ENCODE measurements at regions not wholly inside any gene's neighbourhood (a gene's known extent, or its start where the extent isn't known, plus 50 kb on each side); places are given as distances from the start of the nearest gene placed in this dataset.

GRCh38 chr10:36191009-36191408 is 548.9 kb upstream of the FZD8 start:
- no peak for FAIRE-seq

DNA sequence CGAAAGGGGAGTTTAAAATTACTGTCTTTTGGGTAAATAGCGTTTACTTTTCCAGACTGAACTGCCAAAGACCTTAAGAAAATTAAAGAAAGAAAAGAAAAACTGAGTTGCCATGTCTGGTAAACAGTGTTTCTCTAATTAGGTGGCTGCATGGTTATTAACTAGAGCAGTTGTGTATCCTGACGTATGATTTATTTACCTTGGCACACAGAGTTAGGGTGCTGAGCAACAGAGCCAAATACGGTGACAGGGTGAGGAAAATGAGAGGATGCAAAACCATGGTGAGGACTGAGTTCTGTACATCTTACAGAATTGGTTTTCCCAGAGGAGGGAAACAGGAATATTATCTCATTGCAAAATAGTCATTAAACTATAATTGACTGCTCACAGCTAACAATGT is 546.4 kb upstream of the FZD8 start:
- no peak for FAIRE-seq

DNA sequence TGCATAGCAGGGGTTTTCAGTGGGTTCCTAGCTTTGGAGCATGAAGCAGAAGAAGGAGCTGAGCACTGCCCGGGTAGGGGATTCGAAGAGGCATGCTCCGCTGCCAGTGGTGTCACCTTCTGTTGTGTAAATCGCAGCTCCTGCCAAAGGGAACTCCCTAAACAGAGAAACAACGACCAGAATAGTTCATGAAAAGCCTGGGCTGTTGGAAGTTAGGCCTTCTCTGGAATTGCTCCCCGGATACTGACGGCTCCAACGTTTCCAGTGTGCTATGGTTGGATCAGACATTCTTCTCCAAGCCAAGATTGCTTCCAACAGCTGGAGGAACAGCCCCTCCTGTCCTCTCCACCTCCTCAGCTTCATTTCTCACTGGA is 546.0 kb upstream of the FZD8 start:
- no peak for FAIRE-seq

GRCh38 chr10:36187380-36188079 is 545.4 kb upstream of the FZD8 start:
- no peak for FAIRE-seq

DNA sequence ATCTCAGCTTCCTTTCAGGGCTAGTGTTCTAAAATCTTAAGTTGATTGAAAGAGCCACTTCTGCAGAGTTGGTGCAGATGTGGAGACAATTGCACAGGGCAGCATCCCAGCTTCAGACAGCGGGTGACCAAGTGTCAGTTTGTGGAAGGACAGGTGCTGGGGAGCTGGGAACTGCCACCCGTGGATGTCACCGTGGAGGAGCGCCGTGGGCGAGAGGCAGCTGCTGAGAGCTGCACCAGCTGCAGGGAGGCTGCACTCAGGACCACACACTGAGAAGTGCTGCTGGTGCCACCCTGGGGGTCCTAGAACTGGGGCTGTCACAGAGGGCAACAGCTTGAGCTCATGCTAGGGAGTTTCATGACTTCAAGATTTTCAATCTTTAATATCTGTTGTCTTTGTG is 543.0 kb upstream of the FZD8 start:
- no peak for FAIRE-seq

DNA sequence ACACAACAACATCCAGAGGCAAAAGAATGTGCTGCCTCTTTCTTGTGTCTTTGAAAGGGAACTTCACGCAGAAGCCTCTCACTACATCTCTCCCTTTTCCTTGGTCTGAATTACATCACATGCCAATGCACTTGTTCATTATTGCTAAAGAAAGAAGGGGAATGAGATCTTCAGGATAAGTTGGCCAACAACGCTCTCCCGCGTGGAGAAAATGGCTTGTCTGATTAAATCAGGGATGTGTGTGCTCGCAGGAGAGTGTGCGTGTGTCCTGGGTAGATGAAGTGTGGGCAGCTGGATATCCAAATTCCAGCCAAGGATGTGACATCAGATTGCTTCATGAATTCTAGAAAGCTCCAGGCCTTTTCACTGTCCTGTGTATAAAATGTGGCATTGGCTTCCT is 541.6 kb upstream of the FZD8 start:
- FAIRE-seq = no peak

DNA sequence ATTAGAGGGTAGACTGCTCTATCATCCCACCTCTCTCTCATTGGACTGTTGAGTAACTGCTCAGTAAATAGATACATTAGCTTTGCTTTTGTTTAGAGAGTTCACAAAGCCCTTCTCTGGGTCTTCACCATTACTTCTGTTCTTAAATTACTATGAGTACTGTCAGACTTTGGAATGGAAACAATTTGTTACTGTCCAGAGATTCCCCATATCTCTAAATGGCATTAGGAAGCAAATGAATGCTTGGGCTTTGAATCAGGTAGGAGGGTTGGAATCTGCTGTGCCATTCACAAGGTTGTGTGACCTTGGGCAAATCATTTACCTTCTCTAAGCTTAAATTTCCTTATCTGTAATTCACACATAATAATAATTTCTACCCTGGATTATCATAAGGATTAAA is 541.0 kb upstream of the FZD8 start:
- FAIRE-seq = no peak

DNA sequence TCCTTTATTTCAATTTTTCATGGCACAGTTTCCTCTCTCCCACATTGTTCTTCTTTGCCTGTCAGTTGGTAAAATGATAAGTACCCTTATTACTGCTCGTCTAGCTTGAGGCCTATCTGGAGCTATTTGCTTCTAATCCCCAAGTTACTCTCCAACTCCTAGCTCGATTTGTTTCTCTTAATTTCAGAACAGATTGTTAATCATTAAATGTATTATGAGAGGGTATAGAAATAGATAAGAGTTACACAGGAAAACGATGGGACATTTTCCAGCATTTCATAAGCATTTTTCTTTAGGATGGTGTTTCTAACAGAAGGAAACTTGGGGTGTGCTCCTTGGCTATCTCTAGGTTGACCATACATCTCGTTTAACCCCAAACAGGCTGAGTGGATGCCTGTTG is 540.5 kb upstream of the FZD8 start:
- FAIRE-seq = no peak

DNA sequence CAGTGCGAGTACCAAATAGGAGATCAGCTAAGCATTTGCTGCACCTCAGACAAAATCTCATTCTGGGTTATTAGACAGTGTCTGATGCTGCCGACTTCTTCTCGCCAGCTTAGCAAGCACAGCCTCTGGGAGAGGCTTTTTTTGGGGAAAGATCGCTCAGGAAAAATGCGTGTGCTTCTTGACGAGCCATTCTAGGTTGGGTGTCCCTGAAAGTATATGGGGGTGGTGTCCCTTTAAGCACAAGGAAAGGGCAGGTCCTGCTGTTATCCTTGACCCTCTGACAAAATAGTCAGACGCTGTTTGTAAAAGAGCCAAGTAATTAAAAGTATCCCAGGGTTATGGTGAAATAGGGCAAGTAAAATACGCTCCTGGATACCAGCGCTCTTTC is 540.1 kb upstream of the FZD8 start:
- FAIRE-seq = no peak

DNA sequence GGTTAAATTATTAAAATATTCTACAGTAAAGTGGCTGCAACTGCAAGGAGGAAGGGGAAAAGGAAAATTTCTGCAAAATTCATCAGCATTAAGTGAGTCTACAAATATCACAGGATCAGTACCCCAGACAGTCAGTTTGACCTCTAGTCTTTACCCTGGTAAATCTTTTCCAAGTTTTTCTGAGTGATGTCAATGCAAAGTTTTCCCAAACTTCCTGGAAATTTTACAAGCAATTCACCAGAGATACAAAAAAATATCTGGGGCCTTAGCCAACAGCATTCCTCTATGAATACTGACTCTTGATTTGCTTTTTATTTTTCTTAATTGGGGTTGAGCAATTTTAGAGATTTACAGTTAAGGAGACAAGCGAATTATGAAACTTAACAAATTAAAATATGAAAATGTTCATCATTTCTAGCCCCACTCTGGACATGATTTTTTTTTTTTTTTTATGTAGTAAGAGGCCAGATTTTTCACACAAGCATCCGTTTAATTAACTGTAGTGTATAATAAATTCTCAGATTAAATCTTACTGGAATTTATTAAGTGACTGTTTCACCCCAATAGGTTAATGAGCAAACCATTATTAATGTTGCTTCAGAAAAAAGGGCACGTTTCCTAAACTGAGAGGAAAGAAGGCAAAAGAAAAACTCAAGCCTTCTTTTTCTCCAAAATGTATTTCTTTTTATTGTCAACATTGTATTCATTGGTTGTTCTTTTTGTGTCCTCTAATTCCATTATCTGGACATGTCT is 539.5 kb upstream of the FZD8 start:
- no peak for FAIRE-seq

- FAIRE-seq = no peak
Measured at GRCh38 chr10:36178616-36179015, 536.5 kb upstream of the FZD8 start.

- no peak for FAIRE-seq
Measured at GRCh38 chr10:36177071-36177470, 535.0 kb upstream of the FZD8 start.

DNA sequence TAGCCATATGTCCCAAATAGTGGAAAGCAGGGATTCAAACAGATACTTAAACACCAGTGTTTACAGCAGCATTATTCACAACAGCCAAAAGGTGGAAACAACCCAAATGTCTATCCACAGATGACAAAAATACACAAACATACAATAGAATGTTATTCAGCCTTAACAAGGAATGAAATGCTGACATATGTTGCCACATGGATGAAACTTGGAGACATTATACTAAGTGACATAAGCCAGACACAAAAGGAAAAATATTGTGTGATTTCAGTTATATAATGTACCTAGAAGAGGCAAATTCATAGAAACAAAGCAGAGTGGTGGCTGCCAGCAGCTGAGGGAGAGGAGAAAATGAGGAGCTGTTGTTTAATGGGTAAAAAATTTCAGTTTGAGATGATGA is 533.9 kb upstream of the FZD8 start:
- no peak for FAIRE-seq

DNA sequence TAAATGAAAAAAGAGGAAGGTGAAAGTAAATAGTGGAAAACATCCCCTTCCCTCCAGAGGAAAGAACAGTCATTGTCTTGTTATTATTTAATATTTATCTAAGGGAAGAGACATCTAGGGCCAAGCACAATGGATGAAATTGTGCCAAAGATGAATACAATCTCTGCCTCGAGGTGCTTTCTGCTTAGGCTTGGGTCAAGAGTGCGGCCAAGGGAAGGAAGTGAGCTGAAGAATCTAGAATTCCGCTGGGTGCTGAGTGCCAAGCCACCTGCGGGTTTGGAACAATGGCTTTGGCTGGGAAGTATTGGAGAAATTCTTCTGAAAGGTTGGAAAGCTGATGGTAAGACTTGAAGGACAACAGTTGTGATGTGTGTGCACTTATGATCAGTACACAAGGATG is 531.3 kb upstream of the FZD8 start:
- FAIRE-seq = no peak

DNA sequence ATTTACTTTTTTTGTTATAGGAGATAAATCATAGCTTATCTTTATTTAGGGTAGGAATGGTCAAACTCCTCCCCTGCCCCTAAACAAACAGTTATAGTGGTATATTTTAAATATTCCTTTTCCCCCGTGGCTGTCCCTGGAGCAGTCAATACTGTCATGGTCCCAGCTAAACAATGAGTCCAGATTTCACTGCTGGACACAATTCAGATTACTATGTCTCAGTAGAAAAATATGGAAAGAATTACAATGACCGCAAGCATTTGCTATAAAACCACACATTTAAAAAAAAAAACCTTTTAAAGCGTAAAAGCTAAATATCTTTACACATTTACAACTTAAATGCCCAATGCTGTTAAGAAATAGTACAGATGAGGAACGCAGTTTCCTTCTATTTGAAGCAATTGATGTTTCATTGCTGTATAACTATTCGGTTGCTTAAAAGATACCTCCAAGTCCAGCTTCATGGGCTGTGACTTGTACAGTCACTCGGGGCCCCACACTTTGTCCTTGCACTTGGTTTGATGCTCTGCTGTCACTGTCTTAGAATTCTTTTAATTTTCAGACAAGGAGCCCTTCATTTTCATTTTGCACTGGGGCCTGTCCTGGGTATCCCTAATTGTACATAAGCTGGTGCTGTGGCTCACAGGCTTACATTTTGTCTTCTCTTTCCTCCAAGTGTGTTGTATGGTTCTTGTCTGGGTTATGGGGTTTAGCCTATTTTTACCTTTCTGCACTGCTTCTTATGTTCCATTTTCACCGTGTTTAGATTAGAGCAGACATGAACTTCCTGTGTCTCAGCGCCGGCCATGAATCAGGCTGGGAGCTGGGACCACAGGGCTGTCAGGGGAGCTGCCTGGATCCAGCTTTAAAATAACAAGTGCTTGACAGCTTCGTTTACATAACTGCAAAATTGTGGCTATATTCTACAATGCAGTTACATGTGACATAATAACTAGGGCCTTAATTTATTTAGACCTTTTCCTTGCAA is 530.2 kb upstream of the FZD8 start:
- FAIRE-seq = no peak

- FAIRE-seq = no peak
Measured at GRCh38 chr10:36171556-36171952, 529.5 kb upstream of the FZD8 start.

- no peak for FAIRE-seq
Measured at GRCh38 chr10:36170943-36171501, 528.9 kb upstream of the FZD8 start.

DNA sequence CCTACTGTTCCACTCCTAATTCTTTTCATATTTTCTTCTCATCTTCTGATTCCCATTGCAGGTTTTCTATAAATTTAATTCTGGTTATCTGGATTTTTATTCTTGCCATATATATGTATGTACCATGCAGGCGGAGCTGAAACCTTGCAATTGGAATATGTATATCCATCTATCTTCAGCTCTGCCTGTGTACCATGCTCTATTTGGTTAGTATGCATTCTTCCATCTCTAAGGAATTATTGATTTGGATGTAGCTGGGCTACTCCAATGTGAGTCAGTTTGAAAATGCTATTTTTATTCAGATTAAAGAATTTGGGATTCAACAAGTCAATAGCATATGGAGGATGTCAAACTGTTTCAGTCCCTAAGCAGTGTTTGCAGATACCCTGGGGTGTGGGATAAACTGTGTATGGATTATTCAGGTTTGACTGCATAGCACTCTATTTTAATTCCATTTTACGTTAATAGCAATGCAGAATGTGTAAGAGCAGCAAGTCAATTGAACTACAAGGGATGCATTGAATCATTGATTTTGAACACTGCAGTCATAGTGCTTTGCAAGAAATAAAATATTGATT is 528.1 kb upstream of the FZD8 start:
- FAIRE-seq = no peak

GRCh38 chr10:36168777-36169176 is 526.7 kb upstream of the FZD8 start:
- no peak for FAIRE-seq

- no peak for FAIRE-seq
Measured at GRCh38 chr10:36164556-36165504, 522.7 kb upstream of the FZD8 start.

- FAIRE-seq = no peak
Measured at GRCh38 chr10:36163827-36164226, 521.7 kb upstream of the FZD8 start.

DNA sequence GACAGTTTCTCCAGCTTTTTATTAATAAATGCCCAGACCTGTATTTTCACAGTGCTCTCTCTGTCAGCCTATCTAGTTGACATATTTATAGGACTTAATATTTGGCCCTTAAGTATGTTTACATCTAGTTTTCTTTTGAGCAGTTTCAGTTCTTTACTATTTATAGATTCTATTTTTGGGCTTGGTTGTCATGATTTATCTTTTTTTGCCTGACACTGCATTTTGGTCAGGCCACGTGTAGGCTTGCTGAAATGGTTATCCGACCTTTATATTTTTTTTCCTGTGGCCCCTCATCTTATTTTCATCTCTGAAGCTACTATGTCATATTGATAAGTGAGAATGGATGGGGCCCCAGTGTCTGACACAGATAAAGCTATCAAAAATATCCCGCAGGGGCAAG is 515.4 kb upstream of the FZD8 start:
- FAIRE-seq = no peak
